ENCODE measurements at regions not wholly inside any gene's neighbourhood (a gene's known extent, or its start where the extent isn't known, plus 50 kb on each side); places are given as distances from the start of the nearest gene placed in this dataset.

DNA sequence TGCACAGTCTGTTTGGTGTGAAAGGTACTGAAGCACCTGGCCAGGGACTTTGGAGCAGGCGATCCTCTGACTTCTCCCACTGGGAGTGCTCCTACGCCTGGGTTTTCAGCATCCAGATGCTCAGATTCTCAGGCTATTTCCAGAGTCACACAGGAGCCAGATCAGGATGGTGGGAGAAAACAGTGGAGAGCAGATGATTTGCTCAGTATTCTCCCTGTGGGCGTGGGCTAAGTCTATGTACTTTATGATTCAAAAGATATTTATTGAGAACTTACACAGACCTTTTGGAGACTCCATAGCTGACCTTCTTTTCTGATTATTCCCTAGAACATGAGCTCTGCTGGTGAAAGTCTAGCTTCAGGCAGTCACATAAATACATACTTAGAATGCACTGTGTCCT lies 134.6 kb downstream of the TENT5C start:
- TF ChIP-seq, protein P1, sequence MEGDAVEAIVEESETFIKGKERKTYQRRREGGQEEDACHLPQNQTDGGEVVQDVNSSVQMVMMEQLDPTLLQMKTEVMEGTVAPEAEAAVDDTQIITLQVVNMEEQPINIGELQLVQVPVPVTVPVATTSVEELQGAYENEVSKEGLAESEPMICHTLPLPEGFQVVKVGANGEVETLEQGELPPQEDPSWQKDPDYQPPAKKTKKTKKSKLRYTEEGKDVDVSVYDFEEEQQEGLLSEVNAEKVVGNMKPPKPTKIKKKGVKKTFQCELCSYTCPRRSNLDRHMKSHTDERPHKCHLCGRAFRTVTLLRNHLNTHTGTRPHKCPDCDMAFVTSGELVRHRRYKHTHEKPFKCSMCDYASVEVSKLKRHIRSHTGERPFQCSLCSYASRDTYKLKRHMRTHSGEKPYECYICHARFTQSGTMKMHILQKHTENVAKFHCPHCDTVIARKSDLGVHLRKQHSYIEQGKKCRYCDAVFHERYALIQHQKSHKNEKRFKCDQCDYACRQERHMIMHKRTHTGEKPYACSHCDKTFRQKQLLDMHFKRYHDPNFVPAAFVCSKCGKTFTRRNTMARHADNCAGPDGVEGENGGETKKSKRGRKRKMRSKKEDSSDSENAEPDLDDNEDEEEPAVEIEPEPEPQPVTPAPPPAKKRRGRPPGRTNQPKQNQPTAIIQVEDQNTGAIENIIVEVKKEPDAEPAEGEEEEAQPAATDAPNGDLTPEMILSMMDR (conservative IDR thresholded peaks at IDR 0.05 in 1 of 2, IDR thresholded peaks at IDR 0.05 in 1 of 2; ENCODE audit: low read depth in 1 of 2, low read length in 2 of 2): no peak
- no peak for TF ChIP-seq EZH2 (IDR thresholded peaks at IDR 0.05; ENCODE audit: low read length, missing control alignments)
